HepG2 (cell line): ENCODE measurements at regions not wholly inside any gene's neighbourhood (a gene's known extent, or its start where the extent isn't known, plus 50 kb on each side); places are given as distances from the start of the nearest gene placed in this dataset.

Experiments
- ATAC-seq: fragments of 200-7000 bp; cut with Tn5 transposase; 3 replicates; pipeline ENCODE4 v1.9.1; 2020; ENCODE audit warnings: mild to moderate bottlenecking, moderate library complexity
- BruUV-seq: library from RNA; stranded (reverse); fragments of 400-500 nt; replicated peaks from 2 replicates; lab custom pipeline; 2021; lab: Mats Ljungman, UMichigan
- CTCF ChIA-PET: fragments of 300-600 bp; formaldehyde crosslinking; extraction: SDS; loops from one replicate; lab custom pipeline; 2021; ENCODE audit warnings: low total read pairs, inconsistent platforms, low intra/inter-chr PET ratio; lab: Yijun Ruan, JAX
- POLR2A ChIA-PET: fragments of 350-600 bp; sonication (Branson Sonifier 250); formaldehyde crosslinking; loops from one replicate; lab custom pipeline; 2020; ENCODE audit warnings: antibody characterized with exemption, inconsistent platforms; lab: Yijun Ruan, JAX
- DNase-seq: peaks from one replicate; pipeline ENCODE4 v3.0.0-alpha.2; 2015; ENCODE audit warnings: low spot score
- FAIRE-seq: peaks from 3 replicates; lab custom pipeline; 2011; peaks lifted over from hg19 to GRCh38; lab: Jason Lieb, UNC
- H2AFZ ChIP-seq: one replicate; pipeline ENCODE4 v1.6.1; 2011; ENCODE audit warnings: low read length, inconsistent platforms
- H3K27ac ChIP-seq: fragments of 300-600 bp; 3 replicates; pipeline ENCODE4 v1.8.0; 2011; ENCODE audit warnings: mixed run types, mild to moderate bottlenecking, mixed read lengths, low read length, inconsistent platforms; ENCODE audit not compliant: insufficient read depth; ENCODE audit errors: extremely low read length
- H3K27me3 ChIP-seq, 2 experiments: fragments of 200-600 bp in 1 of 2; 2 replicates in 1 of 2; 3 replicates in 1 of 2; pipeline versions ENCODE4 v1.6.0 to v1.8.0; 2011; ENCODE audit warnings: low read length in 2 of 2, mild to moderate bottlenecking in 2 of 2, moderate library complexity in 2 of 2, inconsistent platforms in 1 of 2; ENCODE audit not compliant: insufficient read depth in 2 of 2, control insufficient read depth in 1 of 2
- H3K36me3 ChIP-seq, 2 experiments: fragments of 200-600 bp in 1 of 2; replicated peaks in 1 of 2; 2 replicates in 1 of 2; 3 replicates in 1 of 2; pipeline versions ENCODE4 v1.5.1 to v1.8.0; 2011; ENCODE audit warnings: low read length in 2 of 2, inconsistent platforms in 1 of 2; ENCODE audit not compliant: insufficient read depth in 2 of 2, control insufficient read depth in 1 of 2
- H3K4me1 ChIP-seq: 2 replicates; pipeline ENCODE4 v1.5.1; 2012; ENCODE audit warnings: low read length, inconsistent platforms; ENCODE audit not compliant: insufficient read depth
- H3K4me2 ChIP-seq: 2 replicates; pipeline ENCODE4 v1.6.0; 2011; ENCODE audit warnings: low read depth, low read length, inconsistent platforms
- H3K4me3 ChIP-seq, 3 experiments: fragments of 200-600 bp in 1 of 3; sonication (generic), shearing (Covaris generic) in 1 of 3; replicated peaks in 1 of 3; 2 replicates each; pipeline ENCODE4 v1.5.1; 2011 to 2016; ENCODE audit warnings: low read length in 3 of 3, inconsistent platforms in 2 of 3, low read depth in 2 of 3, mild to moderate bottlenecking in 2 of 3, control low read depth in 1 of 3, mixed read lengths in 1 of 3; ENCODE audit not compliant: insufficient read depth in 1 of 3
- H3K79me2 ChIP-seq: one replicate; pipeline ENCODE4 v1.6.1; 2011; ENCODE audit warnings: low read length, inconsistent platforms; ENCODE audit not compliant: insufficient read depth
- H3K9ac ChIP-seq: 2 replicates; pipeline ENCODE4 v1.6.0; 2011; ENCODE audit warnings: mild to moderate bottlenecking, low read depth, low read length, inconsistent platforms; ENCODE audit not compliant: insufficient read depth
- H3K9me3 ChIP-seq: 2 replicates; pipeline ENCODE4 v1.5.1; 2012; ENCODE audit warnings: mild to moderate bottlenecking, low read length
- H4K20me1 ChIP-seq: 2 replicates; pipeline ENCODE4 v1.6.0; 2011; ENCODE audit warnings: inconsistent platforms, mild to moderate bottlenecking, low read length, moderate library complexity; ENCODE audit not compliant: insufficient read depth
- ARNTL ChIP-seq: sonication (generic); formaldehyde crosslinking; IDR thresholded peaks from 2 replicates; pipeline ENCODE4 v1.4.0; 2020; ENCODE audit warnings: mild to moderate bottlenecking, missing genetic modification reagents
- CBX2 ChIP-seq, 2 experiments: fragments of 200-600 bp in 1 of 2; sonication (generic); formaldehyde crosslinking in 1 of 2; IDR thresholded peaks; 2 replicates each; pipeline versions ENCODE4 v1.7.0 to v1.8.1; 2018 to 2022; ENCODE audit warnings: low read depth in 2 of 2, low read length in 1 of 2, mild to moderate bottlenecking in 1 of 2, missing genetic modification reagents in 1 of 2
- CC2D1A ChIP-seq: sonication (generic); formaldehyde crosslinking; IDR thresholded peaks from 2 replicates; pipeline ENCODE4 v1.8.1; 2023; ENCODE audit warnings: mild to moderate bottlenecking, missing genetic modification reagents
- CSRNP1 ChIP-seq: sonication (generic); formaldehyde crosslinking; IDR thresholded peaks from 2 replicates; pipeline ENCODE4 v1.8.1; 2023; ENCODE audit warnings: mild to moderate bottlenecking, missing genetic modification reagents
- ELK4 ChIP-seq: sonication (generic); formaldehyde crosslinking; IDR thresholded peaks from 2 replicates; pipeline ENCODE4 v1.9.0; 2021; ENCODE audit warnings: missing genetic modification reagents, borderline replicate concordance
- HMGA1 ChIP-seq: sonication (generic); formaldehyde crosslinking; conservative IDR thresholded peaks from 2 replicates; pipeline ENCODE4 v1.4.0; 2020; ENCODE audit warnings: missing genetic modification reagents
- IKZF1 ChIP-seq: fragments of 450-650 bp; IDR thresholded peaks from 2 replicates; pipeline ENCODE4 v1.7.1; 2016
- JUNB ChIP-seq: sonication (generic); formaldehyde crosslinking; IDR thresholded peaks from 2 replicates; pipeline ENCODE4 v1.8.0; 2022; ENCODE audit warnings: missing genetic modification reagents, mild to moderate bottlenecking, borderline replicate concordance
- NR0B2 ChIP-seq: sonication (generic); formaldehyde crosslinking; IDR thresholded peaks from 2 replicates; pipeline ENCODE4 v1.4.0; 2020; ENCODE audit warnings: mild to moderate bottlenecking, missing genetic modification reagents
- RAD51 ChIP-seq: fragments of 450-650 bp; IDR thresholded peaks from 2 replicates; pipeline ENCODE4 v1.6.1; 2016; ENCODE audit warnings: borderline replicate concordance
- STAT5B ChIP-seq: sonication (generic); formaldehyde crosslinking; IDR thresholded peaks from 2 replicates; pipeline ENCODE4 v1.4.0; 2020; ENCODE audit warnings: missing genetic modification reagents
- ZBTB3 ChIP-seq: sonication (generic); formaldehyde crosslinking; IDR thresholded peaks from 2 replicates; pipeline ENCODE4 v1.4.0; 2020; ENCODE audit warnings: low read depth, mild to moderate bottlenecking, moderate library complexity, missing genetic modification reagents, borderline replicate concordance
- ZBTB7A ChIP-seq: sonication (generic); formaldehyde crosslinking; IDR thresholded peaks from 2 replicates; pipeline ENCODE4 v1.8.0; 2022; ENCODE audit warnings: mild to moderate bottlenecking, missing genetic modification reagents
- ZFX ChIP-seq: sonication (generic); formaldehyde crosslinking; IDR thresholded peaks from 2 replicates; pipeline ENCODE4 v1.4.0; 2020; ENCODE audit warnings: mild to moderate bottlenecking, low read depth, missing genetic modification reagents, moderate library complexity
- ZNF143 ChIP-seq: sonication (generic); formaldehyde crosslinking; IDR thresholded peaks from 2 replicates; pipeline ENCODE4 v1.4.0; 2020; ENCODE audit warnings: missing genetic modification reagents
- ZNF281 ChIP-seq: sonication (generic); formaldehyde crosslinking; IDR thresholded peaks from 2 replicates; pipeline ENCODE4 v1.4.0; 2020; ENCODE audit warnings: missing genetic modification reagents, borderline replicate concordance
- ZNF552 ChIP-seq: sonication (generic); formaldehyde crosslinking; IDR thresholded peaks from 2 replicates; pipeline ENCODE4 v1.9.0; 2022; ENCODE audit warnings: missing genetic modification reagents, mild to moderate bottlenecking, borderline replicate concordance
- ZNF605 ChIP-seq: sonication (generic); formaldehyde crosslinking; IDR thresholded peaks from 2 replicates; pipeline ENCODE4 v1.8.0; 2022; ENCODE audit warnings: mild to moderate bottlenecking, missing genetic modification reagents
- WGBS: methylation state at CpG from one replicate; pipeline ENCODE4 v1.1.6; 2017; ENCODE audit warnings: low lambda C conversion rate; 5-methylcytosine and 5-hydroxymethylcytosine counted together
- in situ Hi-C: cut with HindIII; loops from 2 replicates; pipeline ENCODE4 v1.10.0; 2017; ENCODE audit warnings: low pct_unique_long_range_greater_than_20kb; ENCODE audit not compliant: extremely low pct_ligation_motif_present
- intact Hi-C: fragments of 100-400 bp; cut with micrococcal nuclease; formaldehyde crosslinking; loops from one replicate; pipeline ENCODE4 v1.10.0; 2022; ENCODE audit not compliant: unreplicated experiment

- WGBS: 41% methylated on average over 4 of the region's 4 CpGs
- no peak overlapping the region for H3K4me2 ChIP-seq
- no peak for FAIRE-seq
- H3K4me3 ChIP-seq: no peak overlapping the region
- no TSS peak for BruUV-seq
- no peaks in the 10 kb centered on the region for H3K36me3 ChIP-seq
- H3K27ac ChIP-seq: no peak overlapping the region
- no peaks in the 10 kb centered on the region for H3K9me3 ChIP-seq
- no peak overlapping the region for H3K9ac ChIP-seq
- no peaks in the 10 kb centered on the region for H3K27me3 ChIP-seq
- intact Hi-C loops (no loop called here), in situ Hi-C loops (no loop called here)
- ChIA-PET CTCF (no interaction called here), POLR2A (no interaction called here)
- no peak overlapping the region for H2AFZ ChIP-seq
- no peak for DNase-seq
- no peaks in the 10 kb centered on the region for H4K20me1 ChIP-seq
- no peaks in the 10 kb centered on the region for H3K79me2 ChIP-seq
- no peak for ATAC-seq
- H3K4me1 ChIP-seq: peaks cover 7% of the 10 kb centered on the region; the same call in 1 of the 2 replicates
- TF ChIP-seq ELK4: no peak
- no peak for TF ChIP-seq ZNF281 (CRISPR knock-in tag)
- no peak for TF ChIP-seq JUNB (CRISPR knock-in tag)
- TF ChIP-seq ZBTB3 (CRISPR knock-in tag): no peak
- no peak for TF ChIP-seq ZFX
- TF ChIP-seq CBX2 (IDR thresholded peaks at IDR 0.05; ENCODE audit: low read depth, low read length): no peak
- no peak for TF ChIP-seq CBX2 (CRISPR knock-in tag; IDR thresholded peaks at IDR 0.05; ENCODE audit: low read depth)
- no peak for TF ChIP-seq NR0B2 (CRISPR knock-in tag)
- TF ChIP-seq ZNF605 (CRISPR knock-in tag): no peak
- no peak for TF ChIP-seq ZNF552 (CRISPR knock-in tag)
- no peak for TF ChIP-seq IKZF1
- no peak for TF ChIP-seq ZBTB7A
- TF ChIP-seq RAD51: no peak
- TF ChIP-seq ZNF143 (CRISPR knock-in tag): no peak
- no peak for TF ChIP-seq CC2D1A (CRISPR knock-in tag)
- no peak for TF ChIP-seq CSRNP1 (CRISPR knock-in tag)
- no peak for TF ChIP-seq HMGA1
- TF ChIP-seq STAT5B: no peak
- TF ChIP-seq ARNTL: no peak
Observed at GRCh38 chr12:25695574-25695973, 142.5 kb upstream of the LMNTD1 start.
